Loucy (cell line): ENCODE measurements at regions not wholly inside any gene's neighbourhood (a gene's known extent, or its start where the extent isn't known, plus 50 kb on each side); places are given as distances from the start of the nearest gene placed in this dataset.

ENCODE experiments used
- H2AFZ ChIP-seq: fragments of 200-600 bp; sonication (generic); 2 replicates; pipeline ENCODE4 v1.6.0; 2016; ENCODE audit warnings: antibody characterized with exemption, mild to moderate bottlenecking, low read length, moderate library complexity
- H3F3A ChIP-seq: fragments of 200-600 bp; 2 replicates; pipeline ENCODE4 v1.6.0; 2016; ENCODE audit warnings: antibody characterized with exemption, low read depth, mild to moderate bottlenecking
- H3K27me3 ChIP-seq: fragments of 200-600 bp; sonication (generic); 2 replicates; pipeline ENCODE4 v1.6.1; 2014; ENCODE audit warnings: low read length, mild to moderate bottlenecking; ENCODE audit not compliant: insufficient read depth, poor library complexity, severe bottlenecking
- H3K36me3 ChIP-seq: fragments of 200-600 bp; sonication (generic); 2 replicates; pipeline ENCODE4 v1.6.1; 2016; ENCODE audit warnings: low read length; ENCODE audit not compliant: insufficient read depth
- H3K4me1 ChIP-seq: fragments of 200-600 bp; sonication (generic); 2 replicates; pipeline ENCODE4 v1.5.1; 2014; ENCODE audit warnings: low read length, mild to moderate bottlenecking; ENCODE audit not compliant: insufficient read depth, poor library complexity, severe bottlenecking
- H3K4me2 ChIP-seq: fragments of 200-600 bp; sonication (generic); 2 replicates; pipeline ENCODE4 v1.6.0; 2014; ENCODE audit warnings: antibody characterized with exemption, low read length, low read depth, mild to moderate bottlenecking; ENCODE audit not compliant: poor library complexity, severe bottlenecking
- H3K4me3 ChIP-seq: fragments of 200-600 bp; sonication (generic); 2 replicates; pipeline ENCODE4 v1.5.1; 2014; ENCODE audit warnings: low read length, mild to moderate bottlenecking, mixed read lengths; ENCODE audit not compliant: poor library complexity, severe bottlenecking
- H3K79me2 ChIP-seq: fragments of 200-600 bp; sonication (generic); 2 replicates; pipeline ENCODE4 v1.6.1; 2014; ENCODE audit warnings: low read length; ENCODE audit not compliant: insufficient read depth
- H3K9ac ChIP-seq: fragments of 200-600 bp; sonication (generic); 2 replicates; pipeline ENCODE4 v1.6.0; 2014; ENCODE audit warnings: mild to moderate bottlenecking, low read depth, low read length, moderate library complexity; ENCODE audit not compliant: poor library complexity, severe bottlenecking
- H3K9me2 ChIP-seq: fragments of 200-600 bp; sonication (generic); replicated peaks from 2 replicates; pipeline ENCODE4 v1.6.1; 2016; ENCODE audit warnings: low read depth, low read length, mixed read lengths
- H3K9me3 ChIP-seq: fragments of 200-600 bp; sonication (generic); 2 replicates; pipeline ENCODE4 v1.6.1; 2014; ENCODE audit warnings: mild to moderate bottlenecking, antibody characterized with exemption, low read length, low read depth; ENCODE audit not compliant: insufficient read depth
- H4K20me1 ChIP-seq: fragments of 200-600 bp; sonication (generic); 2 replicates; pipeline ENCODE4 v1.6.0; 2014; ENCODE audit warnings: antibody characterized with exemption, low read length, mild to moderate bottlenecking; ENCODE audit not compliant: insufficient read depth, poor library complexity, severe bottlenecking
- CTCF ChIP-seq: fragments of 200-600 bp; sonication (generic); conservative IDR thresholded peaks from 2 replicates; pipeline ENCODE4 v1.5.1; 2014; ENCODE audit warnings: mild to moderate bottlenecking, antibody characterized with exemption, low read length
- EZH2phosphoT487 ChIP-seq: fragments of 200-600 bp; IDR thresholded peaks from 2 replicates; pipeline ENCODE4 v1.6.1; 2018; ENCODE audit warnings: antibody characterized with exemption, mild to moderate bottlenecking, moderate library complexity, borderline replicate concordance

- Histone ChIP-seq H4K20me1 (peaks cover 2% of the 10 kb centered on the region), H3K4me3 (peak overlapping the region; percentile 80), H3F3A (0 out of 2 replicates have a peak, but pooled peaks cover 3% of the 10 kb centered on the region), H3K79me2 (peaks cover 62% of the 10 kb centered on the region), H3K4me2 (peak overlapping the region; percentile 87), H2AFZ (no peak overlapping the region), H3K4me1 (peaks cover 43% of the 10 kb centered on the region), H3K9ac (peak overlapping the region; percentile 96), H3K27me3 (no peaks in the 10 kb centered on the region), H3K9me3 (no peaks in the 10 kb centered on the region), H3K9me2 (no peaks in the 10 kb centered on the region), H3K36me3 (no peaks in the 10 kb centered on the region)
- TF ChIP-seq CTCF: no peak
- TF ChIP-seq EZH2phosphoT487: no peak
These were observed 54.5 kb upstream of the BCOR start for GRCh38 chrX:40152173-40152711.

GRCh38 chrX:40151211-40152172, 53.7 kb upstream of the BCOR start:
- H3K79me2 ChIP-seq: peaks cover 69% of the 10 kb centered on the region
- peak overlapping the region; percentile 87 for H3K4me2 ChIP-seq
- peak overlapping the region; percentile 80 for H3K4me3 ChIP-seq
- H3K9me3 ChIP-seq: no peaks in the 10 kb centered on the region
- H3K9me2 ChIP-seq: no peaks in the 10 kb centered on the region
- H3K4me1 ChIP-seq: peaks cover 44% of the 10 kb centered on the region
- H3K27me3 ChIP-seq: no peaks in the 10 kb centered on the region
- no peaks in the 10 kb centered on the region for H3F3A ChIP-seq
- H4K20me1 ChIP-seq: peaks cover 2% of the 10 kb centered on the region
- no peaks in the 10 kb centered on the region for H3K36me3 ChIP-seq
- H3K9ac ChIP-seq: peak overlapping the region; percentile 96
- no peak overlapping the region for H2AFZ ChIP-seq
- TF ChIP-seq CTCF: no peak
- TF ChIP-seq EZH2phosphoT487: no peak

- Histone ChIP-seq H3K27me3 (no peaks in the 10 kb centered on the region), H3K79me2 (peaks cover 74% of the 10 kb centered on the region), H4K20me1 (no peaks in the 10 kb centered on the region), H3K9ac (peak overlapping the region; percentile 96), H3K4me2 (peak overlapping the region; percentile 87), H3K9me3 (no peaks in the 10 kb centered on the region), H3F3A (no peaks in the 10 kb centered on the region), H3K4me3 (peak overlapping the region; percentile 80), H3K4me1 (peaks cover 44% of the 10 kb centered on the region), H3K36me3 (no peaks in the 10 kb centered on the region), H2AFZ (no peak overlapping the region), H3K9me2 (no peaks in the 10 kb centered on the region)
- TF ChIP-seq EZH2phosphoT487 (no peak), CTCF (0 out of 2 replicates have a peak, but pooled peaks have one; percentile 11)
These were observed 52.7 kb upstream of the BCOR start for GRCh38 chrX:40150503-40150902.
